ENCODE measurements at regions not wholly inside any gene's neighbourhood (a gene's known extent, or its start where the extent isn't known, plus 50 kb on each side); places are given as distances from the start of the nearest gene placed in this dataset.
"Not testable (repeated sequence)": the region's sequence is repeated elsewhere in the genome, so short reads cannot be mapped to it uniquely, and the experiment has no call there.

GRCh38 chr9:91512235-91512634, 88.6 kb upstream of the NFIL3 start:
- H3K27me3 ChIP-seq (ENCODE audit: control insufficient read depth in 4 of 4, insufficient read depth in 4 of 4, low read length in 3 of 4), result not testable (repeated sequence)
- 82% methylated on average over 4 of the region's 4 CpGs for WGBS

DNA sequence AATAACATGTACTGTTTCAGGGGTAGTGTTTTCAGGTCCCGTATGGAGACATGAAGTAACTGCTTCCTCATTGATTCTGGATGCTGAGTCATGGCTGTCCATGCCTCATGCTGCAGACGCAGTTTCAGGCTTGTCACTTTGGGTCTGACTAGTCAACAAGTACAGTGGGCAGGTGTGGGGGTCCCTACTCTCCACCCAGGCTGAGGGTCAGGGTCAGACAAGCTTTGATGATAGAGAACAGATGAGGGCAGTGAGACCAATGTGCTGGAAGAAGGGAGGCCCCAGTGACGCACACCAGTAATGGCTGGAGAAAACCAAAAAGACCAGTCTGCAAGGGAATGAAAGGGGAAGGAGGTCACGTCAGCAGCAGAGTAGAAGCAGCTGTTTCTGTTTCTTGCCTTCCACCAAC, 80.0 kb upstream of the NFIL3 start:
- 81% methylated on average over 4 of the region's 4 CpGs for WGBS
- H3K4me3 ChIP-seq (ENCODE audit: low read depth in 1 of 3, low read length in 3 of 3), result no peak overlapping the region
- H3K27me3 ChIP-seq (ENCODE audit: control insufficient read depth in 4 of 4, insufficient read depth in 4 of 4, low read length in 3 of 4), result no peaks in the 10 kb centered on the region
- DNase-seq (ENCODE audit: low spot score), result no peak
- no peaks in the 10 kb centered on the region for H3K4me1 ChIP-seq (ENCODE audit: control insufficient read depth in 4 of 4, insufficient read depth in 4 of 4, low read length in 3 of 4)
- H3K9me3 ChIP-seq (ENCODE audit: control insufficient read depth in 4 of 4, low read length in 3 of 4), result no peaks in the 10 kb centered on the region
- no peaks in the 10 kb centered on the region for H3K36me3 ChIP-seq (ENCODE audit: control insufficient read depth in 4 of 4, insufficient read depth in 3 of 4, low read depth in 1 of 4, low read length in 3 of 4)
- H3K27ac ChIP-seq (ENCODE audit: low read depth in 1 of 2, low read length in 2 of 2), result no peak overlapping the region
- H3K9ac ChIP-seq (ENCODE audit: low read depth in 1 of 2, low read length in 2 of 2), result no peak overlapping the region
- peak; percentile 93 for TF ChIP-seq REST (IDR thresholded peaks at IDR 0.05)
- no peak for TF ChIP-seq MAX (IDR thresholded peaks at IDR 0.05)
- no peak for TF ChIP-seq FOXA2 (IDR thresholded peaks at IDR 0.05)
- TF ChIP-seq YY1 (IDR thresholded peaks at IDR 0.05), result no peak

More at GRCh38 chr9:91512235-91512634, 88.6 kb upstream of the NFIL3 start:
- DNase-seq (ENCODE audit: low spot score); H3K36me3 ChIP-seq (ENCODE audit: control insufficient read depth in 4 of 4, insufficient read depth in 3 of 4, low read depth in 1 of 4, low read length in 3 of 4); H3K4me1 ChIP-seq (ENCODE audit: control insufficient read depth in 4 of 4, insufficient read depth in 4 of 4, low read length in 3 of 4); H3K9me3 ChIP-seq (ENCODE audit: control insufficient read depth in 4 of 4, low read length in 3 of 4); H3K4me3 ChIP-seq (ENCODE audit: low read depth in 1 of 3, low read length in 3 of 3); H3K9ac ChIP-seq (ENCODE audit: low read depth in 1 of 2, low read length in 2 of 2); H3K27ac ChIP-seq (ENCODE audit: low read depth in 1 of 2, low read length in 2 of 2): not testable (repeated sequence)

GRCh38 chr9:91502913-91503672, 79.5 kb upstream of the NFIL3 start:
- TF ChIP-seq, protein P1, sequence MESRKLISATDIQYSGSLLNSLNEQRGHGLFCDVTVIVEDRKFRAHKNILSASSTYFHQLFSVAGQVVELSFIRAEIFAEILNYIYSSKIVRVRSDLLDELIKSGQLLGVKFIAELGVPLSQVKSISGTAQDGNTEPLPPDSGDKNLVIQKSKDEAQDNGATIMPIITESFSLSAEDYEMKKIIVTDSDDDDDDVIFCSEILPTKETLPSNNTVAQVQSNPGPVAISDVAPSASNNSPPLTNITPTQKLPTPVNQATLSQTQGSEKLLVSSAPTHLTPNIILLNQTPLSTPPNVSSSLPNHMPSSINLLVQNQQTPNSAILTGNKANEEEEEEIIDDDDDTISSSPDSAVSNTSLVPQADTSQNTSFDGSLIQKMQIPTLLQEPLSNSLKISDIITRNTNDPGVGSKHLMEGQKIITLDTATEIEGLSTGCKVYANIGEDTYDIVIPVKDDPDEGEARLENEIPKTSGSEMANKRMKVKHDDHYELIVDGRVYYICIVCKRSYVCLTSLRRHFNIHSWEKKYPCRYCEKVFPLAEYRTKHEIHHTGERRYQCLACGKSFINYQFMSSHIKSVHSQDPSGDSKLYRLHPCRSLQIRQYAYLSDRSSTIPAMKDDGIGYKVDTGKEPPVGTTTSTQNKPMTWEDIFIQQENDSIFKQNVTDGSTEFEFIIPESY (IDR thresholded peaks at IDR 0.05), result no peak
- no peak for TF ChIP-seq SP1 (IDR thresholded peaks at IDR 0.05)
- no peak for TF ChIP-seq CTCF (IDR thresholded peaks at IDR 0.05; ENCODE audit: low read depth, low read length, missing input control)
- Histone ChIP-seq H3K4me3 (ENCODE audit: low read depth in 1 of 3, low read length in 3 of 3) (no peak overlapping the region), H3K36me3 (ENCODE audit: control insufficient read depth in 4 of 4, insufficient read depth in 3 of 4, low read depth in 1 of 4, low read length in 3 of 4) (no peaks in the 10 kb centered on the region), H3K9ac (ENCODE audit: low read depth in 1 of 2, low read length in 2 of 2) (no peak overlapping the region), H3K27me3 (ENCODE audit: control insufficient read depth in 4 of 4, insufficient read depth in 4 of 4, low read length in 3 of 4) (no peaks in the 10 kb centered on the region), H3K4me1 (ENCODE audit: control insufficient read depth in 4 of 4, insufficient read depth in 4 of 4, low read length in 3 of 4) (no peaks in the 10 kb centered on the region), H3K9me3 (ENCODE audit: control insufficient read depth in 4 of 4, low read length in 3 of 4) (no peaks in the 10 kb centered on the region), H3K27ac (ENCODE audit: low read depth in 1 of 2, low read length in 2 of 2) (no peak overlapping the region)
- no peak for DNase-seq (ENCODE audit: low spot score)
- 83% methylated on average over 12 of the region's 12 CpGs for WGBS
